Middle frontal gyrus (tissue), 1 donor: ENCODE measurements at regions not wholly inside any gene's neighbourhood (a gene's known extent, or its start where the extent isn't known, plus 50 kb on each side); places are given as distances from the start of the nearest gene placed in this dataset.

Experiments used
- DNase-seq: peaks from one replicate; pipeline ENCODE4 v3.0.0-alpha.2; 2015; ENCODE audit warnings: low spot score; ENCODE audit errors: extremely low spot score

GRCh38 chr4:44845309-44845708 lies 119.0 kb upstream of the GNPDA2 start:
- DNase-seq, result no peak

- no peak for DNase-seq
Observed at GRCh38 chr4:44842531-44842930, 116.2 kb upstream of the GNPDA2 start.

GRCh38 chr4:44817930-44818329 lies 91.6 kb upstream of the GNPDA2 start:
- no peak for DNase-seq

GRCh38 chr4:44806071-44806470 lies 79.7 kb upstream of the GNPDA2 start:
- DNase-seq, result no peak

- no peak for DNase-seq
Observed at GRCh38 chr4:44804301-44804700, 77.9 kb upstream of the GNPDA2 start.

- DNase-seq, result no peak
Observed at GRCh38 chr4:44801384-44801783, 75.0 kb upstream of the GNPDA2 start.

GRCh38 chr4:44791831-44792230 lies 65.5 kb upstream of the GNPDA2 start:
- DNase-seq, result no peak

GRCh38 chr4:44777115-44777514 lies 50.8 kb upstream of the GNPDA2 start:
- no peak for DNase-seq
